AG09309 (cell line): ENCODE measurements at regions not wholly inside any gene's neighbourhood (a gene's known extent, or its start where the extent isn't known, plus 50 kb on each side); places are given as distances from the start of the nearest gene placed in this dataset.

ENCODE experiments used
- DNase-seq: peaks from one replicate; pipeline ENCODE4 v3.0.0-alpha.2; 2010; ENCODE audit warnings: low read depth
- H3K4me3 ChIP-seq: 2 replicates; pipeline ENCODE4 v1.5.1; 2011; ENCODE audit warnings: mild to moderate bottlenecking, low read depth, low read length, moderate library complexity; ENCODE audit not compliant: control insufficient read depth
- CTCF ChIP-seq: IDR thresholded peaks from 2 replicates; pipeline ENCODE4 v1.5.1; 2011; ENCODE audit warnings: mild to moderate bottlenecking, low read depth, low read length, inconsistent platforms; ENCODE audit not compliant: insufficient read depth, control insufficient read depth; ENCODE audit errors: missing control alignments

- no peak overlapping the region for H3K4me3 ChIP-seq
- DNase-seq: no peak
- no peak for TF ChIP-seq CTCF
These were observed 388.7 kb downstream of the NUAK1 start for GRCh38 chr12:105750096-105750495.

DNA sequence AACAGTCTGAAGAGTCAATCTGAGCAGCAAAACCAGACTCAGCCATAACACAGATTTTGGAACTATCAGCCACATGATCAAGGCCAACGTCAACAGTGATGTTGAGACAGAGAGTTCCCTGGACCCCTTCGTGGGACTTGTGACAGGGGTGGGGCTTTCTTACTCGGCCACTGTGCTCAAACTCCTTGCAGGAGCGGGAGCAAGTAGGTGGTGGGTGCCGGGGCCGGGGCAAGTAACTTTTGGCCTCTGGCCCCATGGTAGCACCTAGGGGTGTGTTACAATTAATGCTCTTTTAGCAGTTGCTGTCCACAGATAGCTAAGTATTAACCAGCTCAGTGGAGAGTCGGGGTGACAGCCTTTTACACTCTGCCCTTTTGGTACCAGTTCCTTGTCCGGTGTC, 384.4 kb downstream of the NUAK1 start:
- DNase-seq: no peak
- no peak for TF ChIP-seq CTCF
- no peak overlapping the region for H3K4me3 ChIP-seq

DNA sequence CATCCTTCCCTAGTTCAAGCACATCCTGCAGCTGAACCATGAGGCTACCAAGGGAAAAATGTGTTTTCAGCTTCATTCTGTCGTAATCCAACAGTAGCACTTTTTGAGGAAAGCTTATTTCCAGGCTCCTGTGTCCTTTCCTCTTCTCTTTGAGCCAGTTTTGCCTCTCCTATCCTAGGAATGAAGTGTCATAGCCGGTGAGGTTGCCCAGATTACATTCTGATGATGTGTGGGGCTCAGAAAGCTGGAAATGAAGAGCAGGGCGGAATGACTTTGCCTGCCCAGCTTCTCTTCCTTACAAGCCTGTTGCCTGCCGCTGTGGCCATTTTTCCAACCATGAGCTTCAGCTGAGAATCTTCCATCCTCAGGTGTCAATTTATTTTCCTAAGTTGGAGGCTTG, 381.8 kb downstream of the NUAK1 start:
- no peak for DNase-seq
- H3K4me3 ChIP-seq: no peak overlapping the region
- TF ChIP-seq CTCF: no peak

- TF ChIP-seq CTCF: no peak
- H3K4me3 ChIP-seq: no peak overlapping the region
- no peak for DNase-seq
These were observed 379.6 kb downstream of the NUAK1 start for GRCh38 chr12:105759149-105759548.

GRCh38 chr12:105761075-105761474, 377.7 kb downstream of the NUAK1 start:
- no peak overlapping the region for H3K4me3 ChIP-seq
- DNase-seq: no peak
- TF ChIP-seq CTCF: no peak

GRCh38 chr12:105764216-105764835, 374.4 kb downstream of the NUAK1 start:
- DNase-seq: peak; percentile 42
- no peak overlapping the region for H3K4me3 ChIP-seq
- no peak for TF ChIP-seq CTCF
